ENCODE measurements at regions not wholly inside any gene's neighbourhood (a gene's known extent, or its start where the extent isn't known, plus 50 kb on each side); places are given as distances from the start of the nearest gene placed in this dataset.

DNA sequence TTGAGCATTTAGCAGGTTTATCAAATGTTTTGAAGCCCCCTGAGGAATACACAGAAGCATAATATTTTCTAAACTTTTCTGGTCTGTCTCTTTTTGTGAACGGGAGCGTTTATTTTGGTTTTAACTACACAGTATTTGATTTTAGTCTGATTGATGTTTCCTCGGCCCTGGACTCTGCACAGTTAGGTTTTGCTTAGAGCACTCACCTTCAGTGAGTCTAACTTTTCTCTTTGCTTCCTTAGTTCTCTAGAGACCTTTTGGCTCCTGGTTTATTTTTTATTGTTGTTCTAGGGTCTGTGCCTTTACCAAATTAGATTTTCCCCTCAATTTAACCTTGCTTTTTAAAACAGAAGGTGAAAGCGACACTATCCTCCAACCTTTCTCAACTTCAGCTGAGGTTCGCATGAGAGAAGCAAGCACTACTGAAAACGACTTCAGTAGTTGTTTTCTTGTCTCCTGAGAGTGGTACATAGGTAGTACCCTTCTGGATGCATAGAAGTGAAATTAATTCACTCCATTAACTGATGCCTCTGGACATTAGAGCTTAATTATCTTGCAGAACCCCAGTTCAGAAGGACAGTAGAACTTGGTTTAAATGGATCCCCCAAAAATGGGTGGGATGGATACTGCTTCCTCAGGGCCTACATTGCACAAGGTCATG is 166.7 kb upstream of the ELL2 start:
- DNase-seq: no peak
- H3K9me3 Mint-ChIP-seq: no peaks in the 10 kb centered on the region
- H3K4me3 Mint-ChIP-seq: no peak overlapping the region
- H3K36me3 Mint-ChIP-seq (ENCODE audit: low read depth): no peaks in the 10 kb centered on the region
- peaks cover 34% of the 10 kb centered on the region for H3K27me3 Mint-ChIP-seq
- H3K27ac Mint-ChIP-seq: no peak overlapping the region
- H3K4me1 Mint-ChIP-seq (ENCODE audit: low read depth): no peaks in the 10 kb centered on the region

DNA sequence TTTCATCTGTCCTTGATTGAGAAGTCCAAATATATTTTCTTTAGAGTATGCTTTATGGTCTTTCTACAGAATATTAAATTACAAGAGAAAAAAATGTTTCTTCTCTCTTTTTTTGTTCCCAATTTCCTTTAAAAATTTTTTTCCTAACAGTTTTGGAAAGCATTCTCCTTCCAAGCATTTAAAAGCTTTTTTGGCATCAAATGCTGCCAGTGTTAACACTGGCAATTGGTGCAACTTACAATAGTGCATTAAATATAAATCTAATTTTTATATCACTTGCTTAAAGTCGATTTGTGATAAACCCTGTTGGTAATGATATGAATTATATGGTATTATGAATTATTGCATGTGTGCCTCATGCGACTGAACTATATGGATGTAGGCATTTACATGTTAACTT is 165.9 kb upstream of the ELL2 start:
- no peaks in the 10 kb centered on the region for H3K9me3 Mint-ChIP-seq
- H3K27ac Mint-ChIP-seq: no peak overlapping the region
- H3K4me3 Mint-ChIP-seq: no peak overlapping the region
- H3K4me1 Mint-ChIP-seq (ENCODE audit: low read depth): no peaks in the 10 kb centered on the region
- no peak for DNase-seq
- H3K27me3 Mint-ChIP-seq: peaks cover 32% of the 10 kb centered on the region
- no peaks in the 10 kb centered on the region for H3K36me3 Mint-ChIP-seq (ENCODE audit: low read depth)

DNA sequence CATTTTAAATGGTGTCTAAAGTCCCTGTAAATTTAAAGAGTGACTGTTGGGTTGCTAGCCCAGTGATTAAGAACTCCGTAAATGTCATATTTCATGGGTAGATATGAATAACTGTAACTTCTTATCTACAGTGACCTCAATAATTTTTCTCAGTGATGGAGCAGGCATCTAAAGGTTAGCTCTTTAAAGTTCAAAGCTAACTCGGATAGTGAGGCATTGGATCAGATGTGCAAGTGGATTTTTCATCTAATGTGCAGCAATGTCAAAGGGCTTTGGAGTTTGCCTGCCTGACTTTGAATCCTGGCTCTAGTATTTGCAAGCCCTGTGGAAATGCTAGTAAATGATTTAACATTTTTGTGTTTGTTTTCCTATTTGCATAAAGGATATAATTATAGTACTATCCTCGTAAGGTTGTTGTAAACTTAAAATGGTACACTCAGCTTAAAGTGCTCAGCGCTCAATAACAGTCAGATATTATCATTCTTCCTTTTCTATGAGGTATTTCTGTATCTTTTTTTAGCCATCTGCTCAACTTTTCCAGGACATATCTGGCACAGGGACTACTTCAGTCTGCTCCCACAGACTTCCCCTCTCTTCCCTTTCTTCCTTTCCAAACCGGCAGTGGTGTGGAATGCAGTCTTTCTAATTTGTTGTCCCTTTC is 163.7 kb upstream of the ELL2 start:
- DNase-seq: no peak
- Mint-ChIP-seq H3K27ac (no peak overlapping the region), H3K9me3 (no peaks in the 10 kb centered on the region), H3K4me1 (ENCODE audit: low read depth) (no peaks in the 10 kb centered on the region), H3K4me3 (no peak overlapping the region), H3K27me3 (peaks cover 26% of the 10 kb centered on the region), H3K36me3 (ENCODE audit: low read depth) (no peaks in the 10 kb centered on the region)

DNA sequence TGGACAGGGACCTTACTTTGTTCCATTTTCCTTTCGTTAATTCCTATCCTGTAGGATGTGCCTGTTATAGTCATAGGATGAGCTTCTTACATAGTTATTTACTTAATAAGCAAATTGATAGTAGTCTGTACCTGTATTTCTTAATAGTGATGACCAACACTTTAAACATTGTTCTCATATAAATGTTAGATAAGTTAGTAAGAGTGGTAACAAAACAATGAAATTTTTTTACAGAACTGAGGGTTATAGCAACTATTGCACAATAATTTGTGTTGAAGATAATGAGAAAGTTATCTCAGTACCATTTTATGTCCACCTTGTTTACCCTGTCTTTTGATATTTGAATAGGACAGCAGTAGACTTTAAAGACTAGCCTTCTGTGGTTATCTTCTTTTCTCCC is 162.9 kb upstream of the ELL2 start:
- Mint-ChIP-seq H3K9me3 (no peaks in the 10 kb centered on the region), H3K27ac (no peak overlapping the region)
- DNase-seq: no peak

DNA sequence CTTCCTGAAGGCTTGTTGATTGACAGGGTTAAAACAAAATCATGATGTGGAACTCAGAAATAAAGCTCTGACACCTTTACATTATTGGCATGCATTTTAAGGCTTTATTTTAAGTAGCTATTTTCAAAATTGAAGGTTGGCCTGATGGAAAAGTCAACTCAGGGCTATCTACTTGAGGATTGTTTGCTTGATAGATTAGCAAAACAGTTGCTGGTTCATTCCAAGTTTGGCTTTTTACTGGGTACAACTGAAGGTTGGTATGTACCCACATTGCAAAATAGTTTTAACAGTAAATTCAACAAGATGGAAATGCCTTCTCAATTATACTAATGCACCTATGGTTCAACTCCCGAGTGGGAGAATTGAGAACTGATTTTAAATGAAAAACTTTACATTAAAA is 161.8 kb upstream of the ELL2 start:
- H3K4me3 Mint-ChIP-seq: no peak overlapping the region
- no peak for DNase-seq
- H3K9me3 Mint-ChIP-seq: no peaks in the 10 kb centered on the region
- H3K27me3 Mint-ChIP-seq: peaks cover 26% of the 10 kb centered on the region
- no peak overlapping the region for H3K27ac Mint-ChIP-seq
- no peaks in the 10 kb centered on the region for H3K4me1 Mint-ChIP-seq (ENCODE audit: low read depth)
- H3K36me3 Mint-ChIP-seq (ENCODE audit: low read depth): no peaks in the 10 kb centered on the region

More for the DNA sequence above, 162.9 kb upstream of the ELL2 start:
- Mint-ChIP-seq H3K4me1 (ENCODE audit: low read depth) (no peaks in the 10 kb centered on the region), H3K27me3 (peaks cover 21% of the 10 kb centered on the region), H3K4me3 (no peak overlapping the region), H3K36me3 (ENCODE audit: low read depth) (no peaks in the 10 kb centered on the region)

DNA sequence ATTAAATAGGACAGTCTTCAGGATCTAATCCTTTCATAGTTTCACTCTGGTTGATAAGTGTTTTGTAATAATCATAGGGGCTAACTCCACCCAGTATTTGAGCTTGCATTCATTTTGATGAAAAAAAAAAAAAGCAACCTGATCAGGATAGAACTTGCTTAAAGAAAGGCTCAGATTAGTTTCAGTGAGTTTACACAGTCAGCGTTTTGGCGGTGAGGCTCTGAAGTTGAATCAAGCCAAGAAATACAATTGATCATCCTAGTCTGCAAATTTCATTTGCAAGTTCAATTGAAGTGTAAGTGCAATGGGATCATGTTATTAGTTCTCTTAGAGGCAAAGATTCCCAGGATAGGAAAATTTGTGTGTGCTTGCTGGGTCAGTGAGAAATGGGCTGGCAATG is 159.7 kb upstream of the ELL2 start:
- peaks cover 1% of the 10 kb centered on the region for H3K4me1 Mint-ChIP-seq (ENCODE audit: low read depth)
- H3K27me3 Mint-ChIP-seq: peaks cover 24% of the 10 kb centered on the region
- H3K4me3 Mint-ChIP-seq: no peak overlapping the region
- no peak for DNase-seq
- H3K27ac Mint-ChIP-seq: no peak overlapping the region
- H3K36me3 Mint-ChIP-seq (ENCODE audit: low read depth): no peaks in the 10 kb centered on the region
- no peaks in the 10 kb centered on the region for H3K9me3 Mint-ChIP-seq

DNA sequence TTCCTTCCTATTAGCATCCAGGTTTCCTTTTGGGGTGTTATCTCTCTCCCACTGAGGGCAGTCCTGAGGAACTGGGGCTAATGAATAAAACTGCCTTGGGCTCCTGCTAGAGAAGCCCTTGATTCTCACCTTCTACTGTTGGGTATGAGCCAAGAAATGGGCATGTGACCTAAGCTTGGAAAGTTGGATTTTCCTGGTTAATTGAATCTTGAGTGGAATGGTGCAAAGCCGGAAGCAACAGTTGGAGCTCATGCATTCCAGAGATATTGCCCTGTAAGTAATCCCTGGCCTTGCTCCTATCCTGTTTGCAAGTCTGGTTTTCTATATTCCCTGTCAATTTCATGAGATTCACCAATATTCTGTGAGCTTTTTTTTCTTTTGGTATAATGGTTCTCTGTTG is 158.5 kb upstream of the ELL2 start:
- no peak overlapping the region for H3K4me3 Mint-ChIP-seq
- no peak overlapping the region for H3K27ac Mint-ChIP-seq
- no peak for DNase-seq
- H3K4me1 Mint-ChIP-seq (ENCODE audit: low read depth): peaks cover 10% of the 10 kb centered on the region
- no peaks in the 10 kb centered on the region for H3K9me3 Mint-ChIP-seq
- no peaks in the 10 kb centered on the region for H3K36me3 Mint-ChIP-seq (ENCODE audit: low read depth)
- H3K27me3 Mint-ChIP-seq: peaks cover 16% of the 10 kb centered on the region

DNA sequence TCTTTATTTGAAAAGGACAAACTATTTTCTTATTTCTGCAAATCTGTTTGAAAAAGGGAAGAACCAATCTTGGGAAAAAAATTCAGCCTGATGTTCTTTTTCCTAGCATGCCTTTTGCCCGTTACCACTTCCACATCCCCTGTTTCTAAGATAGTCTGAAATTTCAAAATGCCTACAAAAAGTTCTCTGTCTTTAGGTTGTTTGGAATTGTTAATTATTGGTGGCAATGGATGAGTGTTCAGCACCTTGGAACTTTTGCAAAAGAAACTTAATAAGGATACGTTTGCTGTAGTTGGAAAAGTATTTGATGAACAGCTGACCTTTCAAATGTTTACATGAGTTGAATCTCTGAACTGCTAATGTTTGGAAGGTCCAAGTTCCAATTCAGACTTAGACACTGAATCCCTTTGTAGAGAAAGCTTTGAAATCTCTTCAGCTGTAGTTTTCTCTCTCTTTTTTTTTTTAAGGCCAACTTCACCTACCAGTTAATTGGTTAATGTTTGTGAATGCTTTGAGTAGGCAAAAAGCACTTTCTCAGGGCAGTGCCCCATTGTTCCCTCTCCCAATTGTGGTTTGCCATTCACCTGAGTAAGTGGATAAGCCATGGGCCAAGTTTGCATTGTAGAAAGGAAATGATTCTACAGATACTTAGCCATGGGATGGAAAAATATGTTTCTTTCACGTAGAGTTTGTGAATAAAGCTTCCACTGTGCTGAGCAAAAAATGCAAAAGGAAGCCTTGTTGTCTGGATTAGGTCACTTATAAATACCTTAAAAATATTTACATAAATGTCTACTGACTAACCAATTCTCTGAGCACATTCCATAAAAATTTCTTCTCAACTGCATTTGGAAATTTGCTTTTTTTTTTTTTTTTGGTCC is 156.4 kb upstream of the ELL2 start:
- DNase-seq: no peak

DNA sequence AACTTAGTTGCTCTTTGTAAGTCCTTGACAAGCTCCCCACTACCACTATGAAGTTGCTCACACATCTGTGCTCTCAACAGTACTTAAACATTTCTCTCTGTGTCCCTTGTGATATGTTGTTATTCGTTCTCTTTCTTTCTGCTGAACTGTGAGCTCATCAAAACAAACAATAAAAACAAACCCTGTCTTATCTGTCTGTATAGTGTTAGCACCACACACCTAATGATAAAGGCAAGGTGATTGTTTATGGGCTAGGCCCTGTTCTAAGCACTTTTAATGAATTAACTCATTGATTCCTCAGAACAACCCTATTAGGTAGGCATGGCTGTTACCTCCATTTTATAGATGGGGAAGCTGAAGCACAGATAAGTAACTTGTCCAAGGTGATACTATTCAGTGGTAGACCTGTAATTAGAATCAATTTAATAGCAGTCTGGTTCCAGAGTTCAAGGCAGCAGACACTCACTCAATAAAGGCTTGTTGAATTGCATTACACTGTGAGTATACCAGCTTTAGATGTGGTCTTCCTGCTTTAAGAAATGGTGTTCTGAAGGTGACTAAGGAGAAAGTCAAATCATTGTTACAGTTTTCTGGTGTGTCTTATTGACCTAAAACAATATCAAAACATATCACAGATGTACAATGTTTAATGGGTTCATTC is 153.6 kb upstream of the ELL2 start:
- no peak for DNase-seq
- peak overlapping the region; percentile 74 for H3K27ac Mint-ChIP-seq
- H3K36me3 Mint-ChIP-seq (ENCODE audit: low read depth): no peaks in the 10 kb centered on the region
- H3K27me3 Mint-ChIP-seq: peaks cover 13% of the 10 kb centered on the region
- no peaks in the 10 kb centered on the region for H3K9me3 Mint-ChIP-seq
- H3K4me1 Mint-ChIP-seq (ENCODE audit: low read depth): peaks cover 39% of the 10 kb centered on the region
- no peak overlapping the region for H3K4me3 Mint-ChIP-seq

More for the DNA sequence above, 156.4 kb upstream of the ELL2 start:
- Mint-ChIP-seq H3K9me3 (no peaks in the 10 kb centered on the region), H3K27me3 (peaks cover 13% of the 10 kb centered on the region), H3K27ac (no peak overlapping the region), H3K4me3 (no peak overlapping the region), H3K36me3 (ENCODE audit: low read depth) (no peaks in the 10 kb centered on the region), H3K4me1 (ENCODE audit: low read depth) (peaks cover 29% of the 10 kb centered on the region)

DNA sequence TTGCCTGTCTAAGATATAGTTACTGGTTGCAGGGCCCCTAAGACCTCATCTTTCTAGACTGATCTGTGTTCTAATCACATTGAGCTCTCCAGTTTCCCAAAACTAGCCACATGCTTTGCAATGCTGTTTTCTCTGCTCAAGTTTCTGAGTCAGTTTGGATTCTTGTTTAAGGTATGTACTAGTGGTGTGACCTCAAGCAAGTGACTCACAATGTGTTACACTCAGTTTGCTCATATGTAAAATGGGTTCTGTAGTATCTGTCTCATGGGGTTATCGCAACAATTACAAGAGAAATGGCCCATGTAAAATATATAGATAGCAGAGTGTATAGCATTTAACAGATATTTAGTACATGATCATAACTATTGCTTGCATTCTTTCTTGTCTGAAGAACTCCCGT is 153.1 kb upstream of the ELL2 start:
- Mint-ChIP-seq H3K36me3 (ENCODE audit: low read depth) (no peaks in the 10 kb centered on the region), H3K9me3 (no peaks in the 10 kb centered on the region), H3K4me1 (ENCODE audit: low read depth) (peaks cover 44% of the 10 kb centered on the region), H3K4me3 (no peak overlapping the region), H3K27ac (peak overlapping the region; percentile 74), H3K27me3 (peaks cover 13% of the 10 kb centered on the region)
- no peak for DNase-seq

DNA sequence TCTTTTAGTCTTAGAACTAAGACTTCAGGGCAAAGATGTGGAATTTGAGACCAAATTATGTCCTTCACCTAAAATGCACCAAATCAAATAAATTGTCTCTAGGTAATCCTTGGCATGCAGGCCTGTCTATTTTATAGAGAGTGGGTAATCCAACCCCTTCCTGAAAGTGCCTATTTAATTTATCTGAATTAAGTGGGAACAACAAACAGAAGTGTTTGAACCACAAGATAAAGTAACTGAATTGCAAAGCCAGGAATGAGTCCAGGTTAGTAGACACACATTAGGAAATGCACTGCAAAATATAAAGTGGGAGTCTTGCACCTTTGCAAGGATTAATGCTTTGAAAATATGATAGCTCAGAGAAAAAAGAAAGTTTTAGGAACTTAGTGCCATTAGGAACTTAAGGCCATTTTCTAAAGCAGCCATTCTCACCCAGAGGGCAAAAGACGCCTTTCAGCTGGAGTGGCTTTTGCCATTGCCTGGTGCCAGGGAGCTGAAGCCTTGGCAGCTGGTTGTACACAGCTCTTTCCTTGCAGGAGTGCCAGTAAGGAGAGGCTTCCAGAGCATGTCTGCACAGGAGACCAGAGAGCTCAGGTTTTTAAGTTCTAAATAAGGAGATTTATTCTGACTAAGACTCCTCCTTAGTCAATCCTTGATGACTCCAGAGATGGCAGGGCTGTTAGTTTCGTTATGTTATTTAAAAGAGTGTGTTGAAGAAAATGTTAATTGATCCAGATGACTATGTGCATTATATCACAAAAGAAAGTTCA is 151.7 kb upstream of the ELL2 start:
- Mint-ChIP-seq H3K4me1 (ENCODE audit: low read depth) (peaks cover 48% of the 10 kb centered on the region), H3K36me3 (ENCODE audit: low read depth) (no peaks in the 10 kb centered on the region), H3K4me3 (no peak overlapping the region), H3K9me3 (no peaks in the 10 kb centered on the region), H3K27me3 (peaks cover 14% of the 10 kb centered on the region), H3K27ac (peak overlapping the region; percentile 74)
- DNase-seq: no peak

DNA sequence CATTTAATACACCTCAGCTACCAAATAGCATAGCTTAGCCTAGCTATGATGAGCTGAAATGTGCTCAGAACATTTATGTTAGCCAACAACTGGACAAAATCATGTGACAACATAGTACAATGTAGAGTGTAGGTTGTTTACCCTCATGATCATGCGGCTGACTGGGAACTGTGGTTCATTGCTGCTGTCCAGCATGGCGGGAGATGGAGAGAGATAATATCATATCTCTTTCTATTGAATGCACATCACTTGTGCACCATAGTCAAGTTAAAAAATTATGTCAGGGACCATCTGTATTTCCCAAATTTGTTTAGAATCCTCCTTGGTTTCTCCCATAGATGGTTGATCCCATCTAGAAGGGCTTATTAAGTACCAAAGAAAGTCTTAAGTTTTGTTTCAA is 151.1 kb upstream of the ELL2 start:
- peaks cover 13% of the 10 kb centered on the region for H3K27me3 Mint-ChIP-seq
- peaks cover 48% of the 10 kb centered on the region for H3K4me1 Mint-ChIP-seq (ENCODE audit: low read depth)
- DNase-seq: no peak
- no peaks in the 10 kb centered on the region for H3K9me3 Mint-ChIP-seq
- H3K4me3 Mint-ChIP-seq: no peak overlapping the region
- no peaks in the 10 kb centered on the region for H3K36me3 Mint-ChIP-seq (ENCODE audit: low read depth)
- H3K27ac Mint-ChIP-seq: no peak overlapping the region

DNA sequence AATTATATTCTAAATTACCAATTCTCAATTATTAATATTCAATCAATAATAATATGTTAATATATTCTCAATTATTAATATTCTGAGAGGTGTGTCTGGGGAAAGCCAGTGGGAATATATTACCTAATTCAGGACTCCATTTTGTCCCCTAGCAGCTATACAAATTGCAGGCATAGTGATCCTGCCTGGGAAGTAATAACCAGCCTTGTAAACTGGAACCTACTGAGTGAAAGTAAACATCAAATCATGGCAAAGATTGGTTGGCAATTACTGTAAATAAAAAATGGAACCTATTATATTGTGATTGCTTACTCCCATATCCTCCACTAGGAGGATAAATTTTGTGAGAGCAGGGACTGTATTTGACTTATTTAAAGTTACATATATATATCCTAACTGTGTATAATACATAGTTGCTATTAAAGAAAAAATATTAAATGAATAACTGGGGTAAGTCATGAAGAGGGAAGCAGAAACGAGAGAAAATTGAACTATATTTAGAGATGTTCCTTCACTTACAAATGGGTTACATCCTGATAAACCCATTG is 150.5 kb upstream of the ELL2 start:
- H3K36me3 Mint-ChIP-seq (ENCODE audit: low read depth): no peaks in the 10 kb centered on the region
- peaks cover 8% of the 10 kb centered on the region for H3K27me3 Mint-ChIP-seq
- peaks cover 48% of the 10 kb centered on the region for H3K4me1 Mint-ChIP-seq (ENCODE audit: low read depth)
- H3K4me3 Mint-ChIP-seq: no peak overlapping the region
- no peak overlapping the region for H3K27ac Mint-ChIP-seq
- no peak for DNase-seq
- no peaks in the 10 kb centered on the region for H3K9me3 Mint-ChIP-seq

Data from activated T-cell treated with anti-CD3 and anti-CD28 coated beads, Interleukin-2, amount 50 U/mL, for 24 hours (primary cell).